GM23248 (cell line): ENCODE measurements at regions not wholly inside any gene's neighbourhood (a gene's known extent, or its start where the extent isn't known, plus 50 kb on each side); places are given as distances from the start of the nearest gene placed in this dataset.

Experiments
- DNase-seq: peaks from one replicate; pipeline ENCODE4 v3.0.0-alpha.2; 2015
- H2AFZ ChIP-seq: fragments of 200-600 bp; sonication (generic); 2 replicates; pipeline ENCODE4 v1.6.1; 2016; ENCODE audit warnings: antibody characterized with exemption
- H3F3A ChIP-seq: fragments of 200-600 bp; sonication (generic); 2 replicates; pipeline ENCODE4 v1.6.1; 2016; ENCODE audit warnings: mild to moderate bottlenecking, antibody characterized with exemption, mixed run types; ENCODE audit not compliant: insufficient read depth
- H3K27ac ChIP-seq: fragments of 200-600 bp; sonication (generic); 2 replicates; pipeline ENCODE4 v1.5.1; 2016; ENCODE audit warnings: mild to moderate bottlenecking
- H3K27me3 ChIP-seq: fragments of 200-600 bp; sonication (generic); replicated peaks from 2 replicates; pipeline ENCODE4 v1.6.1; 2016; ENCODE audit warnings: mild to moderate bottlenecking; ENCODE audit not compliant: insufficient read depth
- H3K36me3 ChIP-seq: fragments of 200-600 bp; sonication (generic); 2 replicates; pipeline ENCODE4 v1.6.1; 2016; ENCODE audit warnings: low read depth, mild to moderate bottlenecking
- H3K4me1 ChIP-seq: fragments of 200-600 bp; sonication (generic); 2 replicates; pipeline ENCODE4 v1.6.1; 2016; ENCODE audit warnings: mild to moderate bottlenecking; ENCODE audit not compliant: insufficient read depth
- H3K4me2 ChIP-seq: fragments of 200-600 bp; sonication (generic); one replicate; pipeline ENCODE4 v1.6.1; 2016; ENCODE audit warnings: mild to moderate bottlenecking; ENCODE audit not compliant: unreplicated experiment
- H3K4me3 ChIP-seq: fragments of 200-600 bp; sonication (generic); 2 replicates; pipeline ENCODE4 v1.5.1; 2016; ENCODE audit warnings: mild to moderate bottlenecking
- H3K79me2 ChIP-seq: fragments of 200-600 bp; sonication (generic); 2 replicates; pipeline ENCODE4 v1.6.1; 2016; ENCODE audit warnings: mild to moderate bottlenecking; ENCODE audit not compliant: insufficient read depth
- H3K9ac ChIP-seq: fragments of 200-600 bp; sonication (generic); 2 replicates; pipeline ENCODE4 v1.6.1; 2016; ENCODE audit warnings: mild to moderate bottlenecking
- H3K9me2 ChIP-seq: fragments of 200-600 bp; sonication (generic); 2 replicates; pipeline ENCODE4 v1.6.1; 2016; ENCODE audit warnings: mixed run types, mild to moderate bottlenecking, moderate library complexity; ENCODE audit not compliant: insufficient read depth
- H3K9me3 ChIP-seq: fragments of 200-600 bp; sonication (generic); one replicate; pipeline ENCODE4 v1.6.1; 2017; ENCODE audit warnings: low read depth
- H4K20me1 ChIP-seq: fragments of 200-600 bp; sonication (generic); 2 replicates; pipeline ENCODE4 v1.6.0; 2016; ENCODE audit not compliant: insufficient read depth
- EZH2 ChIP-seq: fragments of 200-600 bp; sonication (generic); IDR thresholded peaks from 2 replicates; pipeline ENCODE4 v1.6.1; 2018; ENCODE audit warnings: antibody characterized with exemption, mild to moderate bottlenecking; ENCODE audit not compliant: insufficient read depth, poor library complexity, severe bottlenecking
- EZH2phosphoT487 ChIP-seq: fragments of 200-600 bp; sonication (generic); IDR thresholded peaks from 2 replicates; pipeline ENCODE4 v1.6.1; 2018; ENCODE audit warnings: antibody characterized with exemption, moderate library complexity, mild to moderate bottlenecking, low read depth; ENCODE audit not compliant: insufficient read depth
- WGBS, 2 experiments: methylation state at CpG; one replicate each; pipeline ENCODE4 v1.1.6; 2015 to 2017; ENCODE audit warnings: low lambda C conversion rate in 2 of 2, low coverage in 1 of 2; ENCODE audit errors: missing lambda C conversion rate in 2 of 2; 5-methylcytosine and 5-hydroxymethylcytosine counted together
- in situ Hi-C: fragments of 300-500 bp; cut with MboI; formaldehyde crosslinking; loops from 2 replicates; pipeline ENCODE4 v1.15.0; 2020

DNA sequence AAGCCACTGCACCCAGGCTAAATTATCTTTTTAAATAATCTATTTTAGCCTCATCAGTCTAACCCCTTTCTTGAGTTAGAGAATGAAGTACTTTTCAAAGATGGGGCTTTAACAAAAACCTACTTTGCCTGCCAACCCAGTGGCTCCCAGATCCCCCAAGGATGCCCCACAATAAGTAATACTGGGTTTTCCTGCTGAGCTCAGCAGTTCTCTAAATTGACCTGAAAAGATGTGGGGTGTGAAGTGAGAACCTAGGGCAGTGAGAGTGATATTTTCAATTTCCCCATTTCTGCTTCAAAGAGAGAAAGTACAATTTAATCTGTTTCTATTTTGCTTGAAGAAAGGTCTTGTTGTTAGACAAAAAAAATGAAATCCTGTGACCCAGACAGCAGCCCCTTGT is 318.5 kb upstream of the UMPS start:
- DNase-seq = no peak
- TF ChIP-seq EZH2phosphoT487 (no peak), EZH2 (no peak)
- Histone ChIP-seq H3K27me3 (peaks cover 5% of the 10 kb centered on the region; the same call in 1 of the 2 replicates), H3K4me3 (no peak overlapping the region), H2AFZ (no peak overlapping the region), H3K4me1 (peaks cover 5% of the 10 kb centered on the region; the same call in 1 of the 2 replicates), H3K9me2 (no peaks in the 10 kb centered on the region), H4K20me1 (no peaks in the 10 kb centered on the region), H3K9me3 (no peaks in the 10 kb centered on the region), H3K79me2 (no peaks in the 10 kb centered on the region), H3K9ac (no peak overlapping the region), H3F3A (no peaks in the 10 kb centered on the region), H3K27ac (no peak overlapping the region), H3K36me3 (no peaks in the 10 kb centered on the region), H3K4me2 (no peak overlapping the region)
- in situ Hi-C loops = no loop called here

DNA sequence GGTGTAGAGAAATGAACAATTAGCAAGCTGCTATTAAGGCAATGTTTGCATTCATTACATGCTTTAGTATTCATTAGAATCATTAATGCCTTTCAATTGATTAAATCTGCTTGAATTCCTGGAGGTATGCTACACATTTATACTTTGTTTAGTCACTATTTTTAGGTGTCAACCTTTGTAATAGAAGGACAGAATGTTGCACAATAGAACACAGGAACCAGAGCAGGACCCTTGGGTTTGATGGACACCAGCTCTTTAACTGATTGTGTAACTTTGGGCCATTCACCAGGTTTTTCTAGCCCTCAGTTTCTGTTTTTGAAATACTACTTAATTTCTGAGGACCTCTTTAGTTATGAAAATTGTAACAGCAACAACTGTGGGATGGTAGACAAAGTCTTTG is 317.6 kb upstream of the UMPS start:
- Histone ChIP-seq H3K9me2 (no peaks in the 10 kb centered on the region), H3K4me2 (no peak overlapping the region), H3K4me3 (no peak overlapping the region), H3K9me3 (no peaks in the 10 kb centered on the region), H3K27me3 (peaks cover 5% of the 10 kb centered on the region; the same call in 1 of the 2 replicates), H3F3A (no peaks in the 10 kb centered on the region), H2AFZ (no peak overlapping the region), H4K20me1 (no peaks in the 10 kb centered on the region), H3K36me3 (no peaks in the 10 kb centered on the region), H3K9ac (no peak overlapping the region), H3K27ac (no peak overlapping the region), H3K79me2 (no peaks in the 10 kb centered on the region), H3K4me1 (peaks cover 5% of the 10 kb centered on the region; the same call in 1 of the 2 replicates)
- TF ChIP-seq EZH2 (no peak), EZH2phosphoT487 (no peak)
- in situ Hi-C loops = no loop called here
- no peak for DNase-seq

DNA sequence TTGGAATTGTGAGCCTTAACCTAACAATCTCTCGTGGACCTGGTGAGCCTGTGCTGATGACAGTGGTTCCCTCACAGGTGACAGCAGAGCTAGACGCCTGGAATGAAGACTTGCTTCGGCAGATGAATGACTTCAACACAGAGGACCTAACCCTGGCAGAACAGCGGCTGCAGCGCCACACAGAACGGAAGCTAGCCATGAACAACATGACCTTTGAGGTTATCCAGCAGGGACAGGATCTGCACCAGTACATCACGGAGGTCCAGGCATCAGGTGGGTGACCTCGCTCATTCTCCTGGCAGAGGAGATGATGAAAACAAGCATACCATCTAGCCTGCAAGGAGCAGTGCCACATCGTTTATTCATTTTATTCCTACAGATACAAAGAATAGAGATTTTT is 316.9 kb upstream of the UMPS start:
- DNase-seq = no peak
- in situ Hi-C loops = no loop called here
- Histone ChIP-seq H3K9me3 (no peaks in the 10 kb centered on the region), H3K9ac (no peak overlapping the region), H3K4me3 (no peak overlapping the region), H3K79me2 (no peaks in the 10 kb centered on the region), H3K4me1 (peaks cover 5% of the 10 kb centered on the region; the same call in 1 of the 2 replicates), H3K9me2 (no peaks in the 10 kb centered on the region), H3K27ac (no peak overlapping the region), H4K20me1 (no peaks in the 10 kb centered on the region), H3F3A (no peaks in the 10 kb centered on the region), H2AFZ (no peak overlapping the region), H3K4me2 (no peak overlapping the region), H3K36me3 (no peaks in the 10 kb centered on the region), H3K27me3 (peaks cover 3% of the 10 kb centered on the region; the same call in 1 of the 2 replicates)
- WGBS, 2 experiments = 70 to 77% methylated on average over 9 of the region's 9 CpGs
- TF ChIP-seq EZH2phosphoT487 (no peak), EZH2 (no peak)

DNA sequence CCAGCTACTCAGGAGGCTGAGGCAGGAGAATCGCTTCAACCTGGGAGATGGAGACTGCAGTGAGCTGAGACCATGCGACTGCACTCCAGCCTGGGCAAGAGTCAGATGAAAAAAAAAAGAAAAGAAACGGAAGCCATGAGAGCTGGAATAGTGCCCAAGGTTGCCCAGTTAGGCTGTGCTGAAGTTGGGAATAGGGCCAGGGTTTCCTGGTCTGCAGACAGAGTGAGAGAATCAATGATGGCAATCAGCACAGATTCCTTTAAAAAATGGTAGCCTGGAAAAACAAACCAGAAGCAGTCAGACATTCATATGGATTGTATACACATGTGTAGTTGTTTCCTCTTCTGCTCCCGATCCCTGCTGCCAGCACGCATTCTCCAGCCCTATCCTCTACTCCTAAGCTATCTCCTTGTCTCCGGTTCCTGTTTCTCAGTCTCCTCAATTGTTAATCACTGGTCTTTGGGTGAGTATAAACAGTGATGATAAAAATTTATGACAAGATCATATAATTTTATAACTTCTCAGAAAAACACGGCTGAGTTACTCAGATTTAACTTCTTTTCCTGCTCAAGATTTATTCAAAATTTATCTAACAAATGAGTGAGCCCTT is 316.2 kb upstream of the UMPS start:
- H3K27me3 ChIP-seq = peaks cover 6% of the 10 kb centered on the region; the same call in 1 of the 2 replicates
- H3K79me2 ChIP-seq = no peaks in the 10 kb centered on the region
- peaks cover 5% of the 10 kb centered on the region; the same call in 1 of the 2 replicates for H3K4me1 ChIP-seq
- WGBS, 2 experiments = 80 to 81% methylated on average over 7 of the region's 7 CpGs
- no peaks in the 10 kb centered on the region for H3K9me2 ChIP-seq
- no peak overlapping the region for H3K4me3 ChIP-seq
- no peaks in the 10 kb centered on the region for H3K9me3 ChIP-seq
- no peaks in the 10 kb centered on the region for H3K36me3 ChIP-seq
- in situ Hi-C loops = no loop called here
- TF ChIP-seq EZH2 = no peak
- TF ChIP-seq EZH2phosphoT487 = no peak
- H4K20me1 ChIP-seq = no peaks in the 10 kb centered on the region
- H3K27ac ChIP-seq = no peak overlapping the region
- H2AFZ ChIP-seq = no peak overlapping the region
- H3K9ac ChIP-seq = no peak overlapping the region
- no peaks in the 10 kb centered on the region for H3F3A ChIP-seq
- DNase-seq = no peak
- H3K4me2 ChIP-seq = no peak overlapping the region
